HT-29 (cell line): ENCODE measurements at regions not wholly inside any gene's neighbourhood (a gene's known extent, or its start where the extent isn't known, plus 50 kb on each side); places are given as distances from the start of the nearest gene placed in this dataset.

Experiments
- DNase-seq: peaks from one replicate; pipeline ENCODE4 v3.0.0-alpha.2; 2015; ENCODE audit warnings: low spot score
- small RNA-seq: library from RNA; depleted of rRNA; stranded (forward); fragments of <200 nt; gene quantifications from one replicate; pipeline ENCODE3, GENCODE V24; 2014

DNA sequence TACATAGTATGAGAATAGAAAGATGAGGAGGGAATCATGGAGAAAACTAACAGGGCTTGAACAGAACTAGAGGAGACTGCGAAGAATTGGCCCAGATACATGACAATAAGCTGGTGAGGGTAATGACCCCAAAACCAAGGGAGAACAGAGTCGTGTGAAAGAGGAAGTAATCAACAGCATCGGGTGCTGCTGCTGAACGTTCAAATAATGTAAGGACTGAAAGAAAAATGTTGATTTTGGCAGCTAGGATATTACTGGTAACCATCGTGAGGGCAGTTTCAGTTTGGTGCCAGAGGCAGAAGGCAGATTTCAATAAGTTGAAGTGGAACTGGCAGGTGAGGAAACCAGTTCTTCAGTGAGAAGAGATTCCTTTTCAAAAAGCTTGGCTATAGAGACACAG is 66.8 kb upstream of the SMC2 start:
- no peak for DNase-seq

DNA sequence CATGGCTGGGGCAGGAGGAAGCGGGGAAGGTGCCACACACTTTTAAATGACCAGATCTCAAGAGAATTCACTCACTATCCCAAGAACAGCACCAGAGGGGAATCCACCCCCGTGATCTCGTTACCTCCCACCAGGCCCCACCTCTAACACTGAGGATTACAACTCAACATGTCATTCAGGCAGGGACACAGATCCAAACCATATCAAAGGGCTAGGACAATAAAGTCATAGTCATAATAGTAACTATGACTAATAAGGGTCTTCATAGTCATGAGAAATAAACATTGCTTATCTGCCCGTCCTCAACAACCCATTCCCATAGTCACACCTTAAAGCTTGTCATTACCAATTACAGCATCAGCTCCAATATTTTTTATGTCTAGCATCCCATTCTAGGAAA is 65.3 kb upstream of the SMC2 start:
- no peak for DNase-seq

Small RNA genes in the stretch of these regions (small RNA-seq; reads per million reads assigned to genes)
- gene RNA5SP291: 0.57 reads per million
